NCI-H1930 (cell line): ENCODE measurements at regions not wholly inside any gene's neighbourhood (a gene's known extent, or its start where the extent isn't known, plus 50 kb on each side); places are given as distances from the start of the nearest gene placed in this dataset.

Source experiments
- DNase-seq, 2 experiments: peaks; one replicate each; lab custom pipeline; 2025; lab: John Stamatoyannopoulos, UW

- DNase-seq: no peak
These were observed 191.7 kb upstream of the TCF21 start for GRCh38 chr6:133697185-133697584.

GRCh38 chr6:133697666-133698065, 191.2 kb upstream of the TCF21 start:
- DNase-seq: no peak

GRCh38 chr6:133698272-133698671, 190.6 kb upstream of the TCF21 start:
- DNase-seq: no peak

GRCh38 chr6:133699741-133700385, 189.1 kb upstream of the TCF21 start:
- DNase-seq: no peak

- no peak for DNase-seq
These were observed 187.1 kb upstream of the TCF21 start for GRCh38 chr6:133701633-133702331.

GRCh38 chr6:133704371-133704770, 184.5 kb upstream of the TCF21 start:
- no peak for DNase-seq

GRCh38 chr6:133705066-133705465, 183.8 kb upstream of the TCF21 start:
- no peak for DNase-seq

- no peak for DNase-seq
These were observed 183.2 kb upstream of the TCF21 start for GRCh38 chr6:133705731-133706130.

GRCh38 chr6:133707456-133707855, 181.5 kb upstream of the TCF21 start:
- no peak for DNase-seq

GRCh38 chr6:133710826-133711225, 178.1 kb upstream of the TCF21 start:
- no peak for DNase-seq

- DNase-seq: no peak
These were observed 173.6 kb upstream of the TCF21 start for GRCh38 chr6:133715270-133715669.

- DNase-seq: no peak
These were observed 164.2 kb upstream of the TCF21 start for GRCh38 chr6:133724726-133725125.

- DNase-seq: no peak
These were observed 162.7 kb upstream of the TCF21 start for GRCh38 chr6:133726188-133726587.

- DNase-seq: no peak
These were observed 158.0 kb upstream of the TCF21 start for GRCh38 chr6:133730881-133731280.

GRCh38 chr6:133740218-133740617, 148.7 kb upstream of the TCF21 start:
- DNase-seq: no peak

GRCh38 chr6:133740816-133741215, 148.1 kb upstream of the TCF21 start:
- DNase-seq: no peak

GRCh38 chr6:133741375-133741861, 147.5 kb upstream of the TCF21 start:
- DNase-seq: no peak

- no peak for DNase-seq
These were observed 145.3 kb upstream of the TCF21 start for GRCh38 chr6:133743621-133744020.

GRCh38 chr6:133746417-133746770, 142.5 kb upstream of the TCF21 start:
- no peak for DNase-seq

GRCh38 chr6:133748628-133749027, 140.3 kb upstream of the TCF21 start:
- DNase-seq: no peak

GRCh38 chr6:133749427-133749826, 139.5 kb upstream of the TCF21 start:
- no peak for DNase-seq

GRCh38 chr6:133752129-133752528, 136.8 kb upstream of the TCF21 start:
- no peak for DNase-seq

- DNase-seq: no peak
These were observed 135.2 kb upstream of the TCF21 start for GRCh38 chr6:133753756-133754155.

- no peak for DNase-seq
These were observed 134.6 kb upstream of the TCF21 start for GRCh38 chr6:133754298-133754697.
